HAP-1 (cell line): ENCODE measurements at regions not wholly inside any gene's neighbourhood (a gene's known extent, or its start where the extent isn't known, plus 50 kb on each side); places are given as distances from the start of the nearest gene placed in this dataset.

Source experiments
- DNase-seq, 2 experiments: peaks; one replicate each; pipeline ENCODE4 v3.0.0-alpha.2; 2016 to 2020; ENCODE audit warnings: low spot score in 2 of 2
- H3K27me3 ChIP-seq: fragments of 250-450 bp; sonication (Bioruptor Pico); 2 replicates; pipeline ENCODE4 v1.5.1; 2020; ENCODE audit warnings: low read depth, mild to moderate bottlenecking, moderate library complexity
- H3K36me3 ChIP-seq: fragments of 250-450 bp; sonication (Bioruptor Pico); replicated peaks from 2 replicates; pipeline ENCODE4 v1.5.1; 2020; ENCODE audit warnings: mild to moderate bottlenecking
- H3K4me1 ChIP-seq: fragments of 250-450 bp; sonication (Bioruptor Pico); 2 replicates; pipeline ENCODE4 v1.5.1; 2020; ENCODE audit warnings: mild to moderate bottlenecking
- H3K4me3 ChIP-seq: fragments of 250-450 bp; sonication (Bioruptor Pico); 2 replicates; pipeline ENCODE4 v1.5.1; 2020; ENCODE audit warnings: mild to moderate bottlenecking, moderate library complexity
- H3K9me3 ChIP-seq: fragments of 250-450 bp; sonication (Bioruptor Pico); 2 replicates; pipeline ENCODE4 v1.5.1; 2020; ENCODE audit warnings: mild to moderate bottlenecking, moderate library complexity
- in situ Hi-C: fragments of 300-500 bp; cut with MboI; formaldehyde crosslinking; loops from 3 replicates; pipeline ENCODE4 v1.14.3; 2020; ENCODE audit warnings: low sequenced_read_pairs, inconsistent platforms, mixed read lengths

DNA sequence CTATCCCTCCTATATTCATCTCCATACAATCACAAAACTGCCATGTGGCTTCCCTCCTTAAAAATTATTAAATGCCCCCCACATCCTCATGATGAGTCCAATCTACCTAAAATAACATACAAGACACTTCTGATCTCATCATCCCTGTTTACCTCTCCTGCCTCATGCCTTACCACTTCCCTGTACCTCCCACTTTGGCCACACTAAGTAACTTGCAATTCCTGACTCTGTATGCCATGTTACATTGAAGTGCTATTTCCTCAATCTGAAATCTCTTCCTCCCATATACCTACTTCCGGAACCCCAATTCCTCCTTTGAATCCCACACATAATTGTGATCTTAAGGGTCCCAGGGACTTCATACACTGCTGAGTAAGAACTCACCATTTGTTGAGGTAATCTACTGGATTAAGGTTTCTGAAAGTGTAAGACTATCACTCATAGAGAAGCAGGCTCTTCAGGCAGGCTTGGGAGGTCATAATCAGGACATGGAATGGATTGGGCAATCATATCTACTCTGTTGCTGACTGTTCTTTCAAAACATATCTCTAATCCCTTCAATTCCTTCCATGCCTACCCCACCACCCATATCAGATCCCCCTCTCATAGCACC is 117.6 kb upstream of the PLEKHG7 start:
- H3K9me3 ChIP-seq = no peaks in the 10 kb centered on the region
- no peaks in the 10 kb centered on the region for H3K4me1 ChIP-seq
- H3K36me3 ChIP-seq = no peaks in the 10 kb centered on the region
- in situ Hi-C loops = no loop called here
- H3K4me3 ChIP-seq = no peak overlapping the region
- no peaks in the 10 kb centered on the region for H3K27me3 ChIP-seq
- DNase-seq = no peak

DNA sequence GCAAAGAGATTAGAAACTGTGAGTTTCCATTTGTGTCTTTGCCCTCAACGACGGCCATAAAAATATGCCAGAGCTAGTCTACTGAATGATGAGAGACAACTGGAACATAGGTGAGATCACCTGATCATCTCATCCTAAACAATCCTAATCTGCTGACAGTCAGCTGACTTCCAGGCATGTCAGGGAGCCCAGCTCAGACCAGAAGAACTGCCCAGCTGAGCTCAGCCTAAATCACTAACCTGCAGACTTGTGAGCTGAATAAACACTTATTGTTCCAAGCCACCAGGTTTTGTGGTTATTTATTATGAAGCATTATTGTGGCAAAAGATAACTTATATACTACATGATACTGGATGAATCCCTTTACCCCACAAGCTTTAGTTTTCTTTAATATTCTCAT is 118.9 kb upstream of the PLEKHG7 start:
- H3K36me3 ChIP-seq = no peaks in the 10 kb centered on the region
- H3K4me1 ChIP-seq = no peaks in the 10 kb centered on the region
- no peaks in the 10 kb centered on the region for H3K27me3 ChIP-seq
- H3K9me3 ChIP-seq = no peaks in the 10 kb centered on the region
- H3K4me3 ChIP-seq = no peak overlapping the region
- in situ Hi-C loops = no loop called here
- DNase-seq = no peak

DNA sequence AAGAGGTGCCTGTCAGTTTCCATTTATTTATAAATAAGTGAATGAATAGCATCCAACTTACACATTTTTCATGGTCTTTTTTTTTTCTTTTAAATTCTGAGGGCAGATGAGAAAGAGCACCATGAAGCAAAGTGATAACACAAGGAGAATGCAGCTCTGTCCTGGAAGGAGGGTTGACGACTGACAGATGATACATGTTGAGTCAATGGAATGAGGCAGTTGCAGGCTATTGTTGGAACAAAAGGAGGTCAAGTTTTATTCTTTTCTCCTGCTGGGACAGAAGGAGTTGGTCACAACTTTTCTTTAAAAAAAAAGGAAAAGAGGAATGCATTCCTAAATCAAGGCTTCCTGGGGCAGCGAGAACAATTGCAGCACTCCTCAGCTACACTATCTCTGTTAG is 119.9 kb upstream of the PLEKHG7 start:
- Histone ChIP-seq H3K36me3 (no peaks in the 10 kb centered on the region), H3K4me3 (no peak overlapping the region), H3K9me3 (no peaks in the 10 kb centered on the region), H3K27me3 (no peaks in the 10 kb centered on the region), H3K4me1 (no peaks in the 10 kb centered on the region)
- in situ Hi-C loops = no loop called here
- no peak for DNase-seq

DNA sequence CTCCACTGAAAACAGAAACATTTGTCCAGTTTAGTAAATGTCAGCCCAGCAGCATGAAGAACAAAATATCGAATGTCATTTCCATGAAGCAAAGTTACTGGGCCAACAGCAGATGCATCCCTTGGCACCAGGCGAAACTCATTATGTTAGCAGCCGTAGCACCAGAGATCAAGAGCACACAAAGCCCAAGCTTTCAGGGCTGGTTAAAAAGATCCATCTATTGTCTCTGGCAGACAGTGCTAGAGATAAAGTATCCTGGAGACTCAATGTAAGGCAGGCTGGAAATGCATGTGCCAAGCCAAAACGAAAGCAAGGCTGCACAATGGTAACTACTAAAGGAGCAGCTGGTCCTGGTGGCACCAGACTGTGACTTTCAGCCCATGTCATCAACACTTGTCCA is 120.3 kb upstream of the PLEKHG7 start:
- in situ Hi-C loops = no loop called here
- DNase-seq = no peak
- no peaks in the 10 kb centered on the region for H3K4me1 ChIP-seq

DNA sequence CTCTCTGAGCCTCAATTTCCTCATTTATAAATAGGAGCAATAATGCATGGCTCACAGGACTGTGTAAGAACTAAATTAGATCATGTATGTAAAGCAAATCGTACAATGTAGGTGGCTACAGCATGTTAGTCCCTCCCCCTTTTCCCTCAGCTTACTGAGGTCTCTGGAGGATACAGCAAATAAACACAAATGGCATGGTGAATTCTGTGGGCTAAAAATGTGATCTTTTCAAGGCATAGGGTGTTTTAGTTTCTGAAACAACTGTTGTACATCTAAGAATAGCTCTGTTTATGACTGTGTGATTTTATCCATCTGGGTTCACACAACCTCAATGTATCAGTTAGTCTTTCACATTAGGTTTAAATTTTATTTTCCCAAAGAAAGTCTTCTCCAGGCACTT is 121.2 kb upstream of the PLEKHG7 start:
- no peak for DNase-seq
- no peak overlapping the region for H3K4me3 ChIP-seq
- H3K27me3 ChIP-seq = no peaks in the 10 kb centered on the region
- H3K4me1 ChIP-seq = no peaks in the 10 kb centered on the region
- in situ Hi-C loops = no loop called here
- H3K36me3 ChIP-seq = no peaks in the 10 kb centered on the region
- no peaks in the 10 kb centered on the region for H3K9me3 ChIP-seq

More for the DNA sequence above, 120.3 kb upstream of the PLEKHG7 start:
- H3K9me3 ChIP-seq = no peaks in the 10 kb centered on the region
- H3K4me3 ChIP-seq = no peak overlapping the region
- no peaks in the 10 kb centered on the region for H3K27me3 ChIP-seq
- H3K36me3 ChIP-seq = no peaks in the 10 kb centered on the region

DNA sequence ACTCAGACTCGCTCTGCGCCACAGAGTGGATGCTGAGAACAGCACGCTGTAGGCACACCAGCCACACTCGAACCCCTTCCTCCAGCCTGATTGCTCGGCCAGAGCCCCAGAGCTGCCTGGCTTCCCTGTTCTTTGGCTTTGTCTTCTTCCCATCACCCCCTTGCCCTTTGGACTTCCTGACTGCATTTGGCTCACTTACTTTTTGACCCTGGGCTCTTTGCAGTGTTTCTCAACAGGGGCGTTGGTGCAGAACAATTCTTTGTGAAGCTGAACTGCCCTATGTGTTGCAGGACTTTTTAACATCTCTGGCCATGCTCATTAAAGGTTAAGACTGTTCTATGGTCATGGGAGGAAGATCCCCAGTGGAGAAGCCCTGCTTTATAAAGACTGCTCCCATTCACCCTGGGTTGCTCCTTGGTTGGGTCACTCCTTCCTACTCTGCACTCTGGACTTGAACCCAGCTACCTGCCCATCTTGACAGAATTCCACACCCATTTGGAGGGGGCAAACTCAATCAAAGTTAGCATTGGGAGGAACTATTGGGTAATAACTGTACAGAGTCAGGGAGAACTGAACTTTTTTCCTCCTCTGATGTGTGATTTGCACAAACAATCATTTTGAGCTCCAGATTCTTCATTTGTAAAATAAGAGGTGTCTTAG is 127.7 kb upstream of the PLEKHG7 start:
- H3K27me3 ChIP-seq = 0 out of 2 replicates have a peak, but pooled peaks cover 3% of the 10 kb centered on the region
- H3K9me3 ChIP-seq = no peaks in the 10 kb centered on the region
- in situ Hi-C loops = loop anchor here (25.0 kb wide), 1 partner anchor 1188 kb away; no protein-coding TSS in a partner anchor
- no peaks in the 10 kb centered on the region for H3K36me3 ChIP-seq
- no peak overlapping the region for H3K4me3 ChIP-seq
- DNase-seq = no peak
- no peaks in the 10 kb centered on the region for H3K4me1 ChIP-seq

DNA sequence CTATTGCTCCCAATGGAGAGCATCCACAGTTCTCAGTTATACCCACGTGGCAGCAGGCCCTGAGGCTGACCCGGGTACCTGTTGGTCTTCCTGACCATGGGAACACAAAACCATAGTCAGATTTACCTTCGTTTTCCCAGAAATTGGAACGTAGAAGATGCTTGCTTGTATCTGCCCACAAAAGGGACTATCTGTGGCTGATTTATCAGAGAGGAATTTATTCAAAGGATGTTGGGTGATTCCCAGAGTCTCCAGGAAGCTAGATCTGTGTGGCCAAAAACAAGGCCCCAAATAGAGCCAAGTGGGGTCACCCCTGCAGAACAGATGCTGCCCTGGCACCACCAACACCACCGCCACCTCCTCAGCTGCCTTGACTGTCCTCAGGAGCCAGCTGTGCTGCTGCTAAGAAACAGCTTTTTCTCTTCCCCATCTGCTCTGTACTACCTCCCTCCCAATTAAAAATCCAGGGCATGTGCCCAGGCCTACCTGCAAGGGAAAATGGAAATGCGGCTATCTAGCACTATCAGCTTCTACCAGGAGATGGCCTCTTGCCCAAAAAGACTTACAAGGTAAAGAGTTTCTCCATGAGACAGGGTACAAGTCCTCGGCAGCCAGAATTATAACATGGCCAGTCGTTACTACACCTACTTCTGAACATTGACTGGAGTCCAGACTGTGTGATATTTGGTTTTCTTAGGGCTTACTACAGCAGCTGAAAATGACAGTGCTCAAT is 128.6 kb upstream of the PLEKHG7 start:
- H3K4me3 ChIP-seq = no peak overlapping the region
- DNase-seq = peak in 1 of 2 experiments; percentile 8
- no peaks in the 10 kb centered on the region for H3K4me1 ChIP-seq
- in situ Hi-C loops = loop anchor here (25.0 kb wide), 1 partner anchor 1187 kb away; no protein-coding TSS in a partner anchor
- H3K27me3 ChIP-seq = peaks cover 6% of the 10 kb centered on the region; the same call in 1 of the 2 replicates
- H3K36me3 ChIP-seq = no peaks in the 10 kb centered on the region
- no peaks in the 10 kb centered on the region for H3K9me3 ChIP-seq

DNA sequence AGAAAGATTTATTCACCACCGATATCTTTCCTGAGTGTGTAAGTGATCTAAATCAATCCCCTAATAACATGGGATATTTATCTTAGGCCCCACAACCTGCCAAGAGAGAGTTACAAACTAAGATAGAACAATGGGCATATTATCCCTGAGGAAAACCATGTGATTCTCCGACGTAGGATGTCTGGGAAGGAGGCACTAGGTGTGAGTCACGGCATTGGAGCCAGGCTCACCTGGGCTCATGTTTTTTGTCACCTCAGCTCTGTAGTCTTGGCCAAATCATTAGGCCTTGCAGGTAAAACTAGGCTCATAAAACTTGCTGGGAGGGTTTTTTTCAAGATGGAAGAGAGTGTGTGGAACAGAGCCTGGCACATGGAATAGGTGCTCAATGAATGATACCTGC is 129.7 kb upstream of the PLEKHG7 start:
- in situ Hi-C loops = loop anchor here (25.0 kb wide), 1 partner anchor 1186 kb away; no protein-coding TSS in a partner anchor

DNA sequence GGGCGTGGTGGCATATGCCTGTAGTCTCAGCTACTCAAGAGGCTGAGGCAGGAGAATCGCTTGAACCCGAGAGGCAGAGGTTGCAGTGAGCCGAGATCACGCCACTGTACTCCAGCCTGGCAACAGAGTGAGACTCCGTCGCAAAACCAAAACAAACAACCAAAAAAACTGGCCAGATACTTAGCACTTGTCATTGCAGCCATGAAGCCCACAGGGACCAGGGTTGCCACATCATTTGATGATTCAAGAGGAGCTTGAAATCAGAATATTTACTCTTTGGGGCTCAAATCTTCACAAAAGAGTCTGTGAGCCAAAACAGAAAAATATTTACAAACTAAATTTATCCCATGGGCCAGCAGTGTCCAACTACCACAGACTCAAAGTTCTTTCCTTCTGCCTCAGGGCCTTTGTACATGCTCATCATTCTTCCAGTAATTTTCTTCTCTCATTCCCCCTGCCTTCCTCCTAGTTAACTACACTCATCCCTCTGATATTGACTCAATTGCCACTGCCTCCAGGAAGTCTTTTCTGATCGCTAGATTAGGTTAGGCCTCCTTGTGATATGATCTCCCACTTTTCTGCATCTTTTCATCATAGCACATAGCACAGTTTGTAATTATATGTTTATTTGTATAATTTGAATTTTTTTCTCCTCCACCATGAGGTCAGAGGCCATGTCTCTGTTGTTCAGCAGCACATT is 130.8 kb upstream of the PLEKHG7 start:
- Histone ChIP-seq H3K4me1 (no peaks in the 10 kb centered on the region), H3K36me3 (no peaks in the 10 kb centered on the region), H3K9me3 (no peaks in the 10 kb centered on the region), H3K4me3 (no peak overlapping the region), H3K27me3 (peaks cover 6% of the 10 kb centered on the region; the same call in 1 of the 2 replicates)
- in situ Hi-C loops = loop anchor here (25.0 kb wide), 1 partner anchor 1185 kb away; no protein-coding TSS in a partner anchor
- no peak for DNase-seq

More for the DNA sequence above, 129.7 kb upstream of the PLEKHG7 start:
- Histone ChIP-seq H3K36me3 (no peaks in the 10 kb centered on the region), H3K4me3 (no peak overlapping the region), H3K9me3 (no peaks in the 10 kb centered on the region), H3K27me3 (peaks cover 6% of the 10 kb centered on the region; the same call in 1 of the 2 replicates), H3K4me1 (no peaks in the 10 kb centered on the region)
- no peak for DNase-seq

DNA sequence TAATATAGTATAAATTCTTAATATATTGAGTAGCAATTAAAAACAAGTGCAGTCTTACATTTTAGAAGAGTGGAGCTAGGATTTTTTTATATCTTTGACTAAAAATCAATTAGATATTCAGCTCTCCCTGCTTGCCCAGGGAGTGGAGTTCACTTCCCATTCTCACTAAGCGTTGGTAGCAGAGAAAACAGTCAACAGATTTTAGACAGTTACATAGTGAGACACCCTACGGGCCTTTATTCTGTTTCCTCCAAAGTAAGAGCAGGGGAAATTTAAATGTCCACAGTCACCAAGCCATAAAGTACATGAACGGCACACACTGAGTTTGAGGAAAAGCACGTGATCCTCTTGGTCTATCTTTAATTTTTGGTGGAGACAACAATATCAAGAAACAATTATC is 131.6 kb upstream of the PLEKHG7 start:
- in situ Hi-C loops = loop anchor here (25.0 kb wide), 1 partner anchor 1184 kb away; no protein-coding TSS in a partner anchor
- no peak for DNase-seq

DNA sequence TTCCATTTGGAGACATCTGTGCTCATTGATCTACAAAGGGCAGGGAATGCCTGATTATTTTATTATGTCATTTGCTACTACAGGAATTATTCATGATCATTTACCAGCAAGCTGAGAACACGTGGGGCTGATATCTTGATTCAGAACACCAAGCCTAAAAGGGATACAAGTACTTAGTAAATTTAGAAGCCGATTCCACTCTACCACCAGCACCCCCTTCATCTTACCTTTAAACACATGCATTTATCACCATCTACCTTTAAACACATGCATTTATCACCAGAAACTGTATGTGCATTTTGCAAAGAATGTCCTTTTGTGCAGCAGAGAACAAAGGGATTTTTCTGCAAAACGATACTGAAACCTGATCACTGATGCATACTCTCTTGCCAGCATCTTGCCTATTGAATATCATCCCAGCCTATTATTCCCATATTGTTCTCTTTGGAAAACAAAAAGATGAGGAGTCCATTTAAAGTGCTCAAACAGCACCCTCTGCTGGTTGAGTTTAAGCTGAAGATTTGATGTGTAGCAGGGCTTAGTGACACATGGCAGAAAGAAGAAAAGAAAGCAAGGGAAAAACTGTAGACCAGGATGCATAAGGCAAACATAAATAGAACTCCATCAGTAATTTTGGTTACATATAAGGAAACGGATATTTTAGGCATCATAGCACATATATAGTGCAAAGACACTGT is 132.6 kb upstream of the PLEKHG7 start:
- no peaks in the 10 kb centered on the region for H3K9me3 ChIP-seq
- H3K27me3 ChIP-seq = peaks cover 6% of the 10 kb centered on the region; the same call in 1 of the 2 replicates
- in situ Hi-C loops = loop anchor here (25.0 kb wide), 1 partner anchor 1183 kb away; no protein-coding TSS in a partner anchor
- no peaks in the 10 kb centered on the region for H3K4me1 ChIP-seq
- no peak overlapping the region for H3K4me3 ChIP-seq
- DNase-seq = peak; percentile 80
- H3K36me3 ChIP-seq = no peaks in the 10 kb centered on the region

More for the DNA sequence above, 131.6 kb upstream of the PLEKHG7 start:
- no peak overlapping the region for H3K4me3 ChIP-seq
- H3K4me1 ChIP-seq = no peaks in the 10 kb centered on the region
- no peaks in the 10 kb centered on the region for H3K9me3 ChIP-seq
- H3K36me3 ChIP-seq = no peaks in the 10 kb centered on the region
- H3K27me3 ChIP-seq = peaks cover 6% of the 10 kb centered on the region; the same call in 1 of the 2 replicates

DNA sequence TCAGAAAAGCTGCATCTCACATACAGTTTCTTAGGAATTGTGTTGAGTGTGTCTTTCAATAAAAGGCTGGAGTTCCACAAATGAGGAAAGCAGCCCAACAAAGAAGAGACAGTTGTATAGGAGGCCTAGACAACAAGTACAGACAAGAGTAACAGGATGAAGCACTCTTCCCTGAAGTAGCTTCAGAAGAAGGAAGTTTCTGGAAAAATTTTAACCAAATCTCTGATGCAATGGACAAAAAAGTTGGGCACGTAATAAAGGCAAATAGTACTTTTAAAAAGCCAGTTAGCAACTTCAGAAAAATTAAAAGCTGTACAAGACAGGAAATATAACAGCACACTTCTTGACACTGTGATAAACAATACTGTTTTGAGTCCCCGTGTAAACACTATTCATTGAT is 134.1 kb upstream of the PLEKHG7 start:
- no peak overlapping the region for H3K4me3 ChIP-seq
- in situ Hi-C loops = loop anchor here (25.0 kb wide), 1 partner anchor 1181 kb away; no protein-coding TSS in a partner anchor
- no peaks in the 10 kb centered on the region for H3K9me3 ChIP-seq

More for the DNA sequence above, 134.1 kb upstream of the PLEKHG7 start:
- no peak for DNase-seq
- peaks cover 6% of the 10 kb centered on the region; the same call in 1 of the 2 replicates for H3K27me3 ChIP-seq
- no peaks in the 10 kb centered on the region for H3K36me3 ChIP-seq
- no peaks in the 10 kb centered on the region for H3K4me1 ChIP-seq
